Effector memory CD8-positive, alpha-beta T cell (primary cell): ENCODE measurements at regions not wholly inside any gene's neighbourhood (a gene's known extent, or its start where the extent isn't known, plus 50 kb on each side); places are given as distances from the start of the nearest gene placed in this dataset.

ENCODE experiments used
- ATAC-seq: fragments of 150-1000 bp; cut with Tn5 transposase; replicated peaks from 2 replicates; pipeline ENCODE4 v1.10.0; 2021; ENCODE audit warnings: mild to moderate bottlenecking, moderate library complexity
- DNase-seq, 3 experiments: peaks; one replicate each; pipeline ENCODE4 v3.0.0; 2021
- H3K27ac Mint-ChIP-seq, 2 donors: one replicate each; pipeline ENCODE4 v1.8.0; 2022; ENCODE audit warnings: mild to moderate bottlenecking in 2 of 2, mixed read lengths in 2 of 2, moderate library complexity in 2 of 2
- H3K27me3 Mint-ChIP-seq, 2 donors: one replicate each; pipeline ENCODE4 v1.8.0; 2022; ENCODE audit warnings: mixed read lengths in 2 of 2
- H3K36me3 Mint-ChIP-seq: one replicate; pipeline ENCODE4 v1.8.0; 2022; ENCODE audit warnings: mild to moderate bottlenecking, moderate library complexity, mixed read lengths; ENCODE audit not compliant: insufficient read depth
- H3K4me1 Mint-ChIP-seq, 2 donors: one replicate each; pipeline ENCODE4 v1.8.0; 2022; ENCODE audit warnings: low read depth in 2 of 2, mixed read lengths in 2 of 2
- H3K4me3 Mint-ChIP-seq, 2 donors: one replicate each; pipeline ENCODE4 v1.8.0; 2022; ENCODE audit warnings: mild to moderate bottlenecking in 2 of 2, mixed read lengths in 2 of 2, moderate library complexity in 2 of 2
- H3K9me3 Mint-ChIP-seq, 2 donors: one replicate each; pipeline ENCODE4 v1.8.0; 2022; ENCODE audit warnings: mixed read lengths in 2 of 2

DNA sequence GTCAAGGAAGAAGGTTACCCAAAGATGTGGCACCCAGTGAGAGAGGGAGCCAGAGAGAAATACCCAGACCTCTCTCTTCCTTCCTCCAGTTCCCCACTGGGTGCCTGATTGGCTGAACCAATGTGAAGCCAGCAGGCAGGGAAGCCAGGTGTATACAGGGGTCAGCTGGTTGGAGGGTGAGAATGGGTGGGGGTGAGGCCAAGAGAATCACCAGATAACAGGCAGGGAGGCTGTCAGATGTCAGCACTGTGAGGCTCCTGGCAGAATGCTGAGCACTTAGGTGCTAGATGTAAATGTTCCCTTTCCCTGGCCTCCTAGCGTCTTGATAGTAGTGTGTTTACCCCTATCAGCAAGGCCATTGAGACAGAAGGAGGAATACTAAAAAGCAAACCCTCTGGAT lies 104.0 kb upstream of the MGAT5 start:
- Mint-ChIP-seq H3K27ac (peak overlapping the region; percentile 77 to 92), H3K4me1 (peaks cover 29 to 40% of the 10 kb centered on the region in 2 donors), H3K27me3 (no peaks in the 10 kb centered on the region), H3K9me3 (no peaks in the 10 kb centered on the region), H3K4me3 (no peak overlapping the region), H3K36me3 (peaks cover 5% of the 10 kb centered on the region)
- ATAC-seq = no peak
- no peak for DNase-seq

GRCh38 chr2:134150760-134151159 lies 103.1 kb upstream of the MGAT5 start:
- H3K27ac Mint-ChIP-seq = peak overlapping the region in 1 of 2 donors; percentile 92
- H3K4me3 Mint-ChIP-seq = no peak overlapping the region
- H3K4me1 Mint-ChIP-seq = peaks cover 29 to 40% of the 10 kb centered on the region in 2 donors
- H3K36me3 Mint-ChIP-seq = peaks cover 5% of the 10 kb centered on the region
- ATAC-seq (no peak), DNase-seq (no peak)
- H3K9me3 Mint-ChIP-seq = no peaks in the 10 kb centered on the region
- no peaks in the 10 kb centered on the region for H3K27me3 Mint-ChIP-seq

- Mint-ChIP-seq H3K36me3 (peaks cover 10% of the 10 kb centered on the region), H3K4me1 (peaks cover 29 to 45% of the 10 kb centered on the region in 2 donors), H3K27ac (no peak overlapping the region), H3K9me3 (no peaks in the 10 kb centered on the region), H3K4me3 (no peak overlapping the region), H3K27me3 (no peaks in the 10 kb centered on the region)
- DNase-seq (no peak), ATAC-seq (no peak)
These were observed 101.5 kb upstream of the MGAT5 start for GRCh38 chr2:134152045-134153010.

GRCh38 chr2:134153294-134153880 lies 100.5 kb upstream of the MGAT5 start:
- H3K27me3 Mint-ChIP-seq = no peaks in the 10 kb centered on the region
- ATAC-seq (no peak), DNase-seq (no peak)
- H3K4me3 Mint-ChIP-seq = no peak overlapping the region
- no peaks in the 10 kb centered on the region for H3K9me3 Mint-ChIP-seq
- peaks cover 13% of the 10 kb centered on the region for H3K36me3 Mint-ChIP-seq
- H3K27ac Mint-ChIP-seq = no peak overlapping the region
- H3K4me1 Mint-ChIP-seq = peaks cover 32 to 49% of the 10 kb centered on the region in 2 donors

- no peaks in the 10 kb centered on the region for H3K9me3 Mint-ChIP-seq
- peak overlapping the region in 1 of 2 donors; percentile 5 for H3K27ac Mint-ChIP-seq
- DNase-seq (no peak), ATAC-seq (peak; percentile 33)
- no peaks in the 10 kb centered on the region for H3K27me3 Mint-ChIP-seq
- H3K36me3 Mint-ChIP-seq = peaks cover 10% of the 10 kb centered on the region
- H3K4me1 Mint-ChIP-seq = peaks cover 37 to 53% of the 10 kb centered on the region in 2 donors
- no peak overlapping the region for H3K4me3 Mint-ChIP-seq
These were observed 99.6 kb upstream of the MGAT5 start for GRCh38 chr2:134154246-134154645.

GRCh38 chr2:134155134-134155533 lies 98.7 kb upstream of the MGAT5 start:
- H3K4me3 Mint-ChIP-seq = no peak overlapping the region
- no peaks in the 10 kb centered on the region for H3K9me3 Mint-ChIP-seq
- H3K27ac Mint-ChIP-seq = peak overlapping the region in 1 of 2 donors; percentile 5
- DNase-seq (no peak), ATAC-seq (no peak)
- H3K36me3 Mint-ChIP-seq = peaks cover 8% of the 10 kb centered on the region
- H3K4me1 Mint-ChIP-seq = peaks cover 37 to 47% of the 10 kb centered on the region in 2 donors
- H3K27me3 Mint-ChIP-seq = no peaks in the 10 kb centered on the region

- Mint-ChIP-seq H3K36me3 (peaks cover 10% of the 10 kb centered on the region), H3K4me3 (no peak overlapping the region), H3K27ac (peak overlapping the region in 1 of 2 donors; percentile 41), H3K9me3 (no peaks in the 10 kb centered on the region), H3K4me1 (peaks cover 66 to 69% of the 10 kb centered on the region in 2 donors), H3K27me3 (no peaks in the 10 kb centered on the region)
- ATAC-seq (no peak), DNase-seq (no peak)
These were observed 95.6 kb upstream of the MGAT5 start for GRCh38 chr2:134158295-134158694.

GRCh38 chr2:134161170-134161547 lies 92.7 kb upstream of the MGAT5 start:
- H3K4me1 Mint-ChIP-seq = peaks cover 77 to 85% of the 10 kb centered on the region in 2 donors

DNA sequence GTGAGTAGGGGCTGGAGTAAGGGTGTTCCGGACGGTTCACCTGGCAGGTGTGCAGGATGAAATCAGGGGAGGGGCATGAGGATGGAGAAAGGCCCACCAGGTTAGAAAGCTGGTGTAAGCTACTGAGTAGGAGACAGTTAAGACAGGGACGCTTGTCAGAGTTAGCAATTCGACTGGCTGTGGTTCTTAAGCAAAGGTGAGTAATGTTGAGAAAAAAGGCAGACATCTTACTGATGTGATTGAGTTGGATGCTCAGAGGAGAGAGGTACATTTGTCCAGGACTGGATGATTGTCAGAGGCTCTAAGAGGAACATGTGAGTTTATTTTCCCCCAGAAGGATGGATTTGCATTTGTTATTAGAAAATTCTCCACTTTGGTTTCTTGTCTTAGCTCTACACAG lies 90.5 kb upstream of the MGAT5 start:
- DNase-seq (no peak), ATAC-seq (no peak)
- Mint-ChIP-seq H3K27ac (peak overlapping the region in 1 of 2 donors; percentile 36), H3K27me3 (no peaks in the 10 kb centered on the region), H3K4me1 (peaks cover 78 to 79% of the 10 kb centered on the region in 2 donors), H3K4me3 (no peak overlapping the region), H3K36me3 (peaks cover 6% of the 10 kb centered on the region), H3K9me3 (no peaks in the 10 kb centered on the region)

More at GRCh38 chr2:134161170-134161547, 92.7 kb upstream of the MGAT5 start:
- ATAC-seq = no peak
- Mint-ChIP-seq H3K9me3 (no peaks in the 10 kb centered on the region), H3K27me3 (no peaks in the 10 kb centered on the region), H3K4me3 (peak overlapping the region; percentile 0 to 51), H3K36me3 (peaks cover 14% of the 10 kb centered on the region), H3K27ac (peak overlapping the region; percentile 35 to 61)
- no peak for DNase-seq

DNA sequence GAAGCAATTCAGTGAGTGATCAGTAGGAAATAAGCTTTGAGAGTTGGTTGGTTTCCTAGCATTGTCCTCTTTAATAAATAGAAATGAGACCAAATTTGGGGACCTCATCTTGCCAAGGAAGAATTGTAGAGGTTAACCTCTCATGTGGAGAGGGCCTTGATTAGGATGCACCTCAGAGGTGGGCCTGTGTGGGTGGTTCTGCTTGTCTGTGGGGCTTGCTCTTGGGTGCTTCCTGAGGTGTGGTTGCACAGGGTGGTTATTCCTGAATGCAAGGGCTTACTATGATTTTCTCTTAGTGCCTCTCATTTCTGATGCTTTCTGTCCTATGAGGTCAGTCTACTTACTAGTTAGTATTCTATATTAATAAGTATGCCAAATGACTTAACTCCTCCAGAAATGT lies 89.6 kb upstream of the MGAT5 start:
- Mint-ChIP-seq H3K4me1 (peaks cover 77 to 80% of the 10 kb centered on the region in 2 donors), H3K27ac (peak overlapping the region in 1 of 2 donors; percentile 79), H3K36me3 (peaks cover 6% of the 10 kb centered on the region), H3K9me3 (no peaks in the 10 kb centered on the region), H3K4me3 (no peak overlapping the region), H3K27me3 (no peaks in the 10 kb centered on the region)
- ATAC-seq (no peak), DNase-seq (no peak)

DNA sequence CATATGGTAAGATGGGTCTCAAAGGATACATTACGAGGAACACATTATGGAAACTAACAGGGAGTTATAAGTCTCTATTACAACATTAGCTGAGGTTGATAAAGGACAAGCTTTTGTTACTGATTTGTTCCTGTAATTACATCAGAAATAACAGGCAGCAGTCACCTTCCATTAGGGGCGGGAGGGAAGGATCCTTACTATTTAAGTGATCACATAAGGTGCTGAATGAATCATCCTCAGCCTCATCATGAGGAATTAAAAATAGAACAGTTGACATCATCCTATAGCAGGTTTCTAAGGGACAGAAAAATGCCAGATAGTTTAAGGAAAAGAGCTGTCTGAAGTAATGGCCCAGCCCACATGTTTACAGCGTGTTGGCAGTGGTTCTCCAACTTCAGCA lies 86.9 kb upstream of the MGAT5 start:
- no peak for ATAC-seq
- no peaks in the 10 kb centered on the region for H3K9me3 Mint-ChIP-seq
- no peaks in the 10 kb centered on the region for H3K27me3 Mint-ChIP-seq
- peaks cover 58 to 83% of the 10 kb centered on the region in 2 donors for H3K4me1 Mint-ChIP-seq
- H3K4me3 Mint-ChIP-seq = no peak overlapping the region
- no peak overlapping the region for H3K27ac Mint-ChIP-seq
- no peak for DNase-seq
- H3K36me3 Mint-ChIP-seq = peaks cover 6% of the 10 kb centered on the region

DNA sequence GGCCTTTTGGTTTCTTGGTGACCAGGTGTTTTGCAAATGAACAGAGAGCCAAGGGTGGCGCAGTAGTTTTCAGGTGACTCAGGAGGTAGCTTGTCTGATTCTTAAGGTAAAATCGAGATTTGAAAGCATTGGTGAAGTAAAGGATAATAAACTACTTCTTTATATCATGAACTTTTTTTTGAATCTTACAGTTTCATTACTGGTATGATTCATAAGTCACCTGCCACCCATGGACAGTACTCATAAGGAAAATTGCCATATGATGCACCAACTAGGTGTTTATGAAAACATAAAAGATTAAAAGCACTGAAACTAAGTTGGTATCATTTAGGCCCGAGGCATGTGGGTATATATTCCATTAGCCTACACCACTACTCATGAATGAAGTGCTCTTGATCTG lies 84.1 kb upstream of the MGAT5 start:
- ATAC-seq = no peak
- H3K27ac Mint-ChIP-seq = peak overlapping the region; percentile 0 to 39

GRCh38 chr2:134170294-134170693 lies 83.6 kb upstream of the MGAT5 start:
- no peak for DNase-seq
- Mint-ChIP-seq H3K27me3 (no peaks in the 10 kb centered on the region), H3K9me3 (no peaks in the 10 kb centered on the region), H3K4me3 (no peak overlapping the region), H3K36me3 (no peaks in the 10 kb centered on the region), H3K27ac (peak overlapping the region in 1 of 2 donors; percentile 0), H3K4me1 (peaks cover 47 to 60% of the 10 kb centered on the region in 2 donors)
- ATAC-seq = no peak

More for the DNA sequence above, 84.1 kb upstream of the MGAT5 start:
- Mint-ChIP-seq H3K36me3 (no peaks in the 10 kb centered on the region), H3K4me1 (peaks cover 49 to 61% of the 10 kb centered on the region in 2 donors), H3K9me3 (no peaks in the 10 kb centered on the region), H3K27me3 (no peaks in the 10 kb centered on the region), H3K4me3 (no peak overlapping the region)
- DNase-seq = no peak

GRCh38 chr2:134170700-134171099 lies 83.2 kb upstream of the MGAT5 start:
- Mint-ChIP-seq H3K27me3 (no peaks in the 10 kb centered on the region), H3K27ac (peak overlapping the region in 1 of 2 donors; percentile 0), H3K9me3 (no peaks in the 10 kb centered on the region), H3K4me1 (peaks cover 48 to 61% of the 10 kb centered on the region in 2 donors), H3K36me3 (no peaks in the 10 kb centered on the region), H3K4me3 (no peak overlapping the region)
- DNase-seq (no peak), ATAC-seq (no peak)
